DMS79 treated with DMSO at 0.1 percent for 48 hours (cell line): ENCODE measurements at regions not wholly inside any gene's neighbourhood (a gene's known extent, or its start where the extent isn't known, plus 50 kb on each side); places are given as distances from the start of the nearest gene placed in this dataset.
"Not testable (repeated sequence)": the region's sequence is repeated elsewhere in the genome, so short reads cannot be mapped to it uniquely, and the experiment has no call there.

ENCODE experiments used
- DNase-seq: peaks from one replicate; lab custom pipeline; 2025; lab: John Stamatoyannopoulos, UW

- DNase-seq, result no peak
Observed at GRCh38 chr4:115629270-115629669, 515.9 kb upstream of the NDST4 start.

GRCh38 chr4:115609631-115610030, 496.2 kb upstream of the NDST4 start:
- DNase-seq, result no peak

GRCh38 chr4:115607311-115607710, 493.9 kb upstream of the NDST4 start:
- DNase-seq, result no peak

- DNase-seq, result no peak
Observed at GRCh38 chr4:115596265-115597001, 483.0 kb upstream of the NDST4 start.

GRCh38 chr4:115580901-115581300, 467.5 kb upstream of the NDST4 start:
- DNase-seq, result no peak

- DNase-seq, result no peak
Observed at GRCh38 chr4:115575851-115576250, 462.4 kb upstream of the NDST4 start.

- no peak for DNase-seq
Observed at GRCh38 chr4:115562506-115562905, 449.1 kb upstream of the NDST4 start.

GRCh38 chr4:115548123-115548522, 434.7 kb upstream of the NDST4 start:
- DNase-seq, result no peak

- no peak for DNase-seq
Observed at GRCh38 chr4:115537387-115537786, 424.0 kb upstream of the NDST4 start.

- DNase-seq, result no peak
Observed at GRCh38 chr4:115529126-115529525, 415.7 kb upstream of the NDST4 start.

- DNase-seq, result not testable (repeated sequence)
Observed at GRCh38 chr4:115519476-115519875, 406.1 kb upstream of the NDST4 start.

- no peak for DNase-seq
Observed at GRCh38 chr4:115515772-115516171, 402.4 kb upstream of the NDST4 start.

- DNase-seq, result no peak
Observed at GRCh38 chr4:115515366-115515765, 401.9 kb upstream of the NDST4 start.

GRCh38 chr4:115514675-115515074, 401.3 kb upstream of the NDST4 start:
- DNase-seq, result no peak

- DNase-seq, result no peak
Observed at GRCh38 chr4:115505326-115505725, 391.9 kb upstream of the NDST4 start.

- DNase-seq, result no peak
Observed at GRCh38 chr4:115501656-115502055, 388.2 kb upstream of the NDST4 start.

- DNase-seq, result not testable (repeated sequence)
Observed at GRCh38 chr4:115493770-115494169, 380.4 kb upstream of the NDST4 start.

GRCh38 chr4:115491686-115492085, 378.3 kb upstream of the NDST4 start:
- no peak for DNase-seq

- no peak for DNase-seq
Observed at GRCh38 chr4:115489279-115489678, 375.9 kb upstream of the NDST4 start.

- no peak for DNase-seq
Observed at GRCh38 chr4:115485402-115485801, 372.0 kb upstream of the NDST4 start.

- no peak for DNase-seq
Observed at GRCh38 chr4:115484479-115484878, 371.1 kb upstream of the NDST4 start.

GRCh38 chr4:115470763-115471162, 357.3 kb upstream of the NDST4 start:
- no peak for DNase-seq

GRCh38 chr4:115459301-115459700, 345.9 kb upstream of the NDST4 start:
- not testable (repeated sequence) for DNase-seq

GRCh38 chr4:115456231-115456630, 342.8 kb upstream of the NDST4 start:
- DNase-seq, result no peak
